GM23338 (cell line): ENCODE measurements at regions not wholly inside any gene's neighbourhood (a gene's known extent, or its start where the extent isn't known, plus 50 kb on each side); places are given as distances from the start of the nearest gene placed in this dataset.
A peak's percentile ranks its signal among the peaks of the same experiment; 100 is the strongest.

Experiments
- ATAC-seq: fragments of 200-7000 bp; cut with Tn5 transposase; 3 replicates; pipeline ENCODE4 v1.9.1; 2020
- DNase-seq: peaks from one replicate; pipeline ENCODE4 v3.0.0-alpha.2; 2015; ENCODE audit warnings: low spot score
- H2AFZ ChIP-seq: fragments of 200-600 bp; sonication (generic); 2 replicates; pipeline ENCODE4 v1.8.0; 2016; ENCODE audit warnings: antibody characterized with exemption, mild to moderate bottlenecking, moderate library complexity
- H3F3A ChIP-seq: fragments of 200-600 bp; sonication (generic); replicated peaks from 2 replicates; pipeline ENCODE4 v1.8.0; 2017; ENCODE audit warnings: antibody characterized with exemption, mixed run types, low read depth
- H3K27ac ChIP-seq: fragments of 200-600 bp; sonication (generic); 2 replicates; pipeline ENCODE4 v1.6.1; 2016; ENCODE audit warnings: low read depth
- H3K27me3 ChIP-seq: fragments of 200-600 bp; sonication (generic); 2 replicates; pipeline ENCODE4 v1.8.0; 2016; ENCODE audit warnings: mild to moderate bottlenecking, mixed run types, moderate library complexity; ENCODE audit not compliant: insufficient read depth
- H3K36me3 ChIP-seq: fragments of 200-600 bp; sonication (generic); 2 replicates; pipeline ENCODE4 v1.8.0; 2016; ENCODE audit warnings: mild to moderate bottlenecking; ENCODE audit not compliant: insufficient read depth
- H3K4me1 ChIP-seq: fragments of 200-600 bp; sonication (generic); 2 replicates; pipeline ENCODE4 v1.8.0; 2016; ENCODE audit warnings: mild to moderate bottlenecking, moderate library complexity; ENCODE audit not compliant: insufficient read depth
- H3K4me2 ChIP-seq: fragments of 200-600 bp; sonication (generic); 2 replicates; pipeline ENCODE4 v1.7.1; 2017; ENCODE audit warnings: mixed run types
- H3K4me3 ChIP-seq: fragments of 200-600 bp; sonication (generic); 2 replicates; pipeline ENCODE4 v1.6.1; 2016; ENCODE audit warnings: mixed run types
- H3K79me2 ChIP-seq: fragments of 200-600 bp; sonication (generic); replicated peaks from 2 replicates; pipeline ENCODE4 v1.8.0; 2017; ENCODE audit warnings: mild to moderate bottlenecking; ENCODE audit not compliant: insufficient read depth
- H3K9me2 ChIP-seq: fragments of 200-600 bp; sonication (generic); 2 replicates; pipeline ENCODE4 v1.8.0; 2017; ENCODE audit not compliant: insufficient read depth
- H4K20me1 ChIP-seq: fragments of 200-600 bp; sonication (generic); replicated peaks from 2 replicates; pipeline ENCODE4 v1.8.0; 2017; ENCODE audit warnings: mild to moderate bottlenecking; ENCODE audit not compliant: insufficient read depth
- H3K27ac Mint-ChIP-seq: 2 replicates; pipeline ENCODE4 v1.8.0; 2020; ENCODE audit warnings: inconsistent platforms, mild to moderate bottlenecking, moderate library complexity, mixed read lengths
- H3K27me3 Mint-ChIP-seq: 3 replicates; pipeline ENCODE4 v1.8.0; 2022; ENCODE audit warnings: low read depth, mild to moderate bottlenecking, moderate library complexity, mixed read lengths, inconsistent platforms; ENCODE audit not compliant: insufficient read depth, poor library complexity
- H3K36me3 Mint-ChIP-seq: 3 replicates; pipeline ENCODE4 v1.8.0; 2021; ENCODE audit warnings: low read depth, mild to moderate bottlenecking, inconsistent platforms, moderate library complexity, mixed read lengths
- H3K4me1 Mint-ChIP-seq: 3 replicates; pipeline ENCODE4 v1.8.0; 2020; ENCODE audit warnings: mild to moderate bottlenecking, inconsistent platforms, mixed read lengths
- H3K4me3 Mint-ChIP-seq: 3 replicates; pipeline ENCODE4 v1.8.0; 2021; ENCODE audit warnings: moderate library complexity, mild to moderate bottlenecking, inconsistent platforms, mixed read lengths
- H3K9me3 Mint-ChIP-seq: 3 replicates; pipeline ENCODE4 v1.8.0; 2020; ENCODE audit warnings: moderate library complexity, mild to moderate bottlenecking, inconsistent platforms, mixed read lengths
- CTCF ChIP-seq, 2 experiments: fragments of 200-600 bp in 1 of 2; sonication (generic) in 1 of 2; conservative IDR thresholded peaks; 2 replicates each; pipeline versions ENCODE4 v1.5.1 to v1.6.1; 2016 to 2017; ENCODE audit warnings: antibody characterized with exemption in 2 of 2, low read depth in 2 of 2, mild to moderate bottlenecking in 2 of 2, moderate library complexity in 1 of 2
- EZH2 ChIP-seq: fragments of 200-600 bp; sonication (generic); IDR thresholded peaks from one replicate; pipeline ENCODE4 v1.8.0; 2017; ENCODE audit warnings: antibody characterized with exemption, mild to moderate bottlenecking, low read depth; ENCODE audit not compliant: unreplicated experiment
- JUNB ChIP-seq: IDR thresholded peaks from one replicate; pipeline ENCODE4 v1.6.1; 2016; ENCODE audit warnings: antibody characterized with exemption; ENCODE audit not compliant: unreplicated experiment
- REST ChIP-seq: IDR thresholded peaks from one replicate; pipeline ENCODE4 v1.6.1; 2018; ENCODE audit warnings: antibody characterized with exemption; ENCODE audit not compliant: unreplicated experiment
- ZNF114 ChIP-seq: fragments of 250-450 bp; sonication (Bioruptor Pico); IDR thresholded peaks from 2 replicates; pipeline ENCODE4 v1.5.0; 2020; ENCODE audit warnings: mild to moderate bottlenecking, moderate library complexity

- Mint-ChIP-seq H3K27ac (no peak overlapping the region), H3K36me3 (no peaks in the 10 kb centered on the region), H3K4me1 (peaks cover 8% of the 10 kb centered on the region; the same call in 2 of the 3 replicates), H3K9me3 (no peaks in the 10 kb centered on the region), H3K4me3 (no peak overlapping the region), H3K27me3 (peaks cover 2% of the 10 kb centered on the region)
- Histone ChIP-seq H2AFZ (no peak overlapping the region), H4K20me1 (no peaks in the 10 kb centered on the region), H3K79me2 (no peaks in the 10 kb centered on the region), H3K4me3 (no peak overlapping the region), H3K36me3 (no peaks in the 10 kb centered on the region), H3K9me2 (no peaks in the 10 kb centered on the region), H3K4me1 (peaks cover 3% of the 10 kb centered on the region; the same call in 1 of the 2 replicates), H3K27me3 (no peaks in the 10 kb centered on the region), H3K4me2 (no peak overlapping the region), H3F3A (no peaks in the 10 kb centered on the region), H3K27ac (no peak overlapping the region)
- no peak for TF ChIP-seq ZNF114
- TF ChIP-seq EZH2: no peak
- TF ChIP-seq REST: no peak
- ATAC-seq (no peak), DNase-seq (no peak)
Measured at GRCh38 chr4:24700118-24700517, 95.3 kb upstream of the SOD3 start.

GRCh38 chr4:24701683-24702082, 93.7 kb upstream of the SOD3 start:
- H3K27ac Mint-ChIP-seq: no peak overlapping the region
- DNase-seq (no peak), ATAC-seq (no peak)
- peaks cover 2% of the 10 kb centered on the region for H3K27me3 Mint-ChIP-seq
- no peaks in the 10 kb centered on the region for H3K9me2 ChIP-seq
- no peak overlapping the region for H3K4me2 ChIP-seq
- peaks cover 3% of the 10 kb centered on the region; the same call in 1 of the 2 replicates for H3K4me1 ChIP-seq
- no peak overlapping the region for H3K27ac ChIP-seq
- no peaks in the 10 kb centered on the region for H3F3A ChIP-seq
- H3K4me3 ChIP-seq: no peak overlapping the region
- H3K9me3 Mint-ChIP-seq: no peaks in the 10 kb centered on the region
- H3K36me3 ChIP-seq: no peaks in the 10 kb centered on the region
- H3K4me3 Mint-ChIP-seq: no peak overlapping the region
- peaks cover 8% of the 10 kb centered on the region; the same call in 2 of the 3 replicates for H3K4me1 Mint-ChIP-seq
- H3K27me3 ChIP-seq: no peaks in the 10 kb centered on the region
- TF ChIP-seq JUNB (no peak), CTCF (conservative IDR thresholded peaks at IDR 0.05; ENCODE audit: low read depth in 2 of 2) (peak in 1 of 2 experiments; percentile 58; a peak in 2 of 4 replicates)
- no peaks in the 10 kb centered on the region for H3K79me2 ChIP-seq
- no peak overlapping the region for H2AFZ ChIP-seq
- no peaks in the 10 kb centered on the region for H3K36me3 Mint-ChIP-seq
- no peaks in the 10 kb centered on the region for H4K20me1 ChIP-seq
